Posterior cingulate gyrus (tissue), 11 donors: ENCODE measurements at regions not wholly inside any gene's neighbourhood (a gene's known extent, or its start where the extent isn't known, plus 50 kb on each side); places are given as distances from the start of the nearest gene placed in this dataset.
"Not testable (repeated sequence)": the region's sequence is repeated elsewhere in the genome, so short reads cannot be mapped to it uniquely, and the experiment has no call there.

Source experiments
- DNase-seq, 10 donors: peaks; one replicate each; pipeline versions ENCODE4 v3.0.0 to v3.0.0-alpha.2; 2020 to 2021; ENCODE audit warnings: mixed read lengths in 3 of 10
- intact Hi-C: fragments of 100-400 bp; cut with DNase I; formaldehyde crosslinking; loops from one replicate; pipeline ENCODE4 v1.15.1; 2023

DNA sequence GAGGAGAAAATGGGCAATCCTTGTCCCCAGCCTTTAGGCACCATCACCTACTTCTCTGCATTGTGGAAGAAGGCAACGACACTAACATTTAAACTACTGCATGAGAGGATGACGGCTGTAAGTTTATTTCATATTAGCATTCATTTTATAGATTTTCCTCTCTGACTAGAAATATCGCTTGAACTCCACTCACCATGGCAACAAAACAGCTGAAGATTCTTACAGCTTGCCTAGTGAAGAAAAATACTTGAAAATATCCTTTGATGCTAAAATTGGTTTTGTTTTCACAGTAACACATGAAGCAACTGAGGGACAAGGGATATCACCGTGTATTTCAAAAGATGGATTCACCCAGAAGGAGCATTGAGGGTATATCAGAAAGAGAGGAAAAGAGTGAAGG is 284.3 kb downstream of the LIG4 start:
- intact Hi-C loops: no loop called here
- DNase-seq: no peak

- intact Hi-C loops: no loop called here
- DNase-seq: no peak
Measured at GRCh38 chr13:107928762-107929161, 286.6 kb downstream of the LIG4 start.

GRCh38 chr13:107927557-107927956 is 287.8 kb downstream of the LIG4 start:
- intact Hi-C loops: no loop called here
- DNase-seq: no peak

- intact Hi-C loops: not testable (repeated sequence)
Measured at GRCh38 chr13:107926515-107926914, 288.8 kb downstream of the LIG4 start.

DNA sequence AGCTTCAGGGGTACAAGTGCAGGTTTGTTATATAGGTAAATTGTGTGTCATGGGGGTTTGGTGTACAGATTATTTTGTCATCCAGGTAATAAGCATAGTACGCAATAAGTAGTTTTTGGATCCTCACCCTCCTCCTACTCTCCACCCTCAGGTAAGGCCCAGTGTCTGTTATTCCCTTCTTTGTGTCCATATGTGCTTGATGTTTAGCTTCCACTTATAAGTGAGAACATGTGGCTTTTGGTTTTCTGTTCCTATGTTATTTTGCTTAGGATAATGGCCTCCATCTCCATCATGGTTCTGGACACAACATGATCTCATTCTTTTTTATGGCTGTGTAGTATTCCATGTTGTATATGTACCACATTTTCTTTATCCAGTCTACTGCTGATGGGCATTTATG is 298.4 kb downstream of the LIG4 start:
- intact Hi-C loops: not testable (repeated sequence)

More at GRCh38 chr13:107926515-107926914, 288.8 kb downstream of the LIG4 start:
- not testable (repeated sequence) for DNase-seq

GRCh38 chr13:107912745-107913144 is 302.6 kb downstream of the LIG4 start:
- no peak for DNase-seq
- intact Hi-C loops: no loop called here

More for the DNA sequence above, 298.4 kb downstream of the LIG4 start:
- not testable (repeated sequence) for DNase-seq

DNA sequence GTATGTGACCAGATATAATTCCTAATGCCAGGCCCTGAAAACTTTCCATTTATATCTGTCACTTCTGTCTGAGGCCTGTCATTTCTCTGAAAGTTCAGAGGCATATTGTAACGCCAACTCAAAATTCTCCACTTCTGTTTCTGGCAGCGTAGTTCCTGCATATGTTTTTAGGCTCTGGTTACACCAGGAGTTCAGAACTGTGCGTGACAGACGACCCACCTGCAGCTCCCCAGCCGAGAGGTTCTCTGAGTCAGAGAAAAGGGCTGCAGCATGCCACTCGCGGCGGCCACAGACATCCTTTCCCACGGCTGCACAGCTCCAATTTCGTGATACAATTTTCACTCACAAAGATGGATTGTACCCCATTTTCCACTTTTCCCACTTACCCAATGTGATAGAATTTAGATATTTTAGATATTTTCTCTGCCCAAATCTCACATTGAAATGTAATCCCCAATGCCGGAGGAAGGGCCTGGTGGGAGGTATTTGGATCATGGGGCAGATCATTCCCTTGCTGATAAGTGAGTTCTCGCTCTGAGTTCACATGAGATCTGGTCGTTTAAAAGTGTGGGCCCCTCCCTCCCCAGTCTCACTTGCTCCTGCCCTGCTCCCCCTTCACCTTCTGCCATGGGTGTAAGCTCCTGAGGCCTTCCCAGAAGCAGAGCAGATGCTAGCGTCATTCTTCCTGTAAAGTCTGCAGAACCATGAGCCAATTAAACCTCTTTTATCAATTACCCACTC is 308.1 kb downstream of the LIG4 start:
- DNase-seq: no peak
- intact Hi-C loops: no loop called here

- intact Hi-C loops: no loop called here
- DNase-seq: no peak
Measured at GRCh38 chr13:107906131-107906530, 309.2 kb downstream of the LIG4 start.

DNA sequence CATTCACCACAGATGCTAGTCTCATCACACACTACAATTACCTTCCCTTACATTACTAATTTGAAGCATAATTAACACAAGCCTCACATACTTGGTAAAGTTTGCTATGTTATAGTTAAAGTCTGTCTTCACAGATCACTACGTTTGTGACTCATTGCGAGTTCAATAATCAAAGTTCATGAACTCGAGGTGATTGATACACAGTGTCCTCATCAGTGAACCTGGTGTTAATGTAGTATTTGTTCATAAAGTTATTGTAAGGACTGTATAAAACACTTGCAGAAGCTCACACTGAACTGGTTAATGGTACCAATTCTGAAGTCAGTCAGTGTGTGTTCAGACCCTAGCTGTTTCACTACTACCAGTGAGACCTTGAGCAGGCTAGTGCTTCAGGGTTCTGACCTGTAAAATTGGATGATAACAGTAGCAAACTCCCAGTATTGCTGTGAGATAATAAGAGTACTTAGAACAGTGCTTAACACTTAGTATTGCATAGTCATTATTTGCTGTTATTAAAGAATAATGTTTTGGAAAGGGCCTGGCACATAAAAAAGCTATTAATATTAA is 313.3 kb downstream of the LIG4 start:
- intact Hi-C loops: no loop called here
- DNase-seq: no peak

- DNase-seq: no peak
- intact Hi-C loops: no loop called here
Measured at GRCh38 chr13:107901230-107901629, 314.1 kb downstream of the LIG4 start.

DNA sequence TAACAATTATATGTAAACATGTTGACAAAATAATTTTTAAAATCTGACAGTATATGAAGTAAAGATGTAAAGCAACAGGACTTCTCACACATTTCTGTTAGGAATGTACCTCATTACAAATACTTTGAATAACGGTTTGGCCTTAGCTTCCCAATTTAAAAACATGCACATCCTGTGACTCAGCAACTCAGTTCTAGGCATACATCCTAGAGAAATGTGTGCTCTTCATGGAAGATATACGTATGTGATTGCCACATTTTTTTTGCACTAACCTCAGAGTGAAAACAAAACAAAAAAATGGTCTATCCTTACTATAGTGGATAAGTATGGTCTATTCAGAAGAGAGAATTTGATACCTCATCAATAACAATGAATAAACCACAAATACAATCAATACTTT is 314.6 kb downstream of the LIG4 start:
- intact Hi-C loops: no loop called here
- DNase-seq: no peak

GRCh38 chr13:107886118-107886517 is 329.2 kb downstream of the LIG4 start:
- intact Hi-C loops: no loop called here

DNA sequence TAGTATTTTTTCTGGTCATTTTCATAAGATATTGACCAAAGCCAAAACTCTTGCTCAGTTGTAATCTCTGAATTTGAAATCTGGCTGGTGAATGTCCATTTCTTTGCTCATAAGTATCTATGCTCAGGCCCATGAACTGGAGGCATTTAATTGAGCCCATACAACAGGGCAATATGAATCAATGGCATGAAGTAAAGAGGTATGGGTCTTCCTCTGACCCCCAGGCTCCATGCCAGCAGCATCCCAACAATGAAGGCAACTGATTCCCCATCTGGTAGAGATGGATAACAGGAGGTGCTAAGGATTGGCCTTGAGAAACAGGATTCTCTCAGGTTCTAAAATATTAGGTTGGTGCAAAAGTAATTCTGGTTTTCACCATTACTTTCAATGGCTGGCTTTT is 330.8 kb downstream of the LIG4 start:
- DNase-seq: no peak
- intact Hi-C loops: no loop called here

More at GRCh38 chr13:107886118-107886517, 329.2 kb downstream of the LIG4 start:
- no peak for DNase-seq

- DNase-seq: no peak
- intact Hi-C loops: no loop called here
Measured at GRCh38 chr13:107883561-107884175, 331.7 kb downstream of the LIG4 start.

- intact Hi-C loops: no loop called here
- DNase-seq: no peak
Measured at GRCh38 chr13:107882708-107883560, 332.4 kb downstream of the LIG4 start.

DNA sequence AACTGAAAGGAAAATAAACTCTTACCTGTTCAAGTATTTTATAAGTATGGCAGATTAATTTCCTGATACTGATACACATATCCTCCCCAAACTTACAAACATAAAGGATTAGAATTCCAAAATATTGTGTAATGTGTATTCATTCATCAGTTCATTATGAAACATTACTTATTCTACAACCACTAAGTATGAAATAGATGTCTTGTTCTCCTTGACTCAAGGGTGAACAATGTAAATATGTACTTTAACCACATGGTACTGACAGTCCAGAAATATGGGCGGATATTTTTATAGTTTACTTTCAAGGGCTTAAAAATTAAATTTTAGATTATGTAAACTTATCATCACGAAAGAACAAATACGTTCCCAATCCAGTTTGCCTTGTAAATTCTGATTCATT is 334.0 kb downstream of the LIG4 start:
- intact Hi-C loops: no loop called here
- no peak for DNase-seq

DNA sequence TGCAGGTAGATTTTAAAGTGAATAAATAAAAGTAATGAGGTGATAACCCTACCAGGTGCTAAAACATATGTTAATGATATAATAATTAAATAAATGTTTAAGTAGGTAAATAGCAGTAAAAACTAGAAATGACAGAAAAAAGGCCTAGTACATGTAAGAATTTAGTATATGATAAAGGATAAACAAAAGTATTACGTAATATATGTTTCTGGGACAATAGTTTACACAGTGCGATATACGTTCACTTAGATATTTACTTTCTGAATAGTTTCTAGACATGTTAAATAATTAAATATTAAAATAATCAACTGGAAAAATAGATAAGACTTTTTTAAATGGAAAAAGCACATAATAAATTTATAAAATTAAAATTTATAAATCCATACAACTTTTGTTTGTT is 340.9 kb downstream of the LIG4 start:
- intact Hi-C loops: no loop called here

DNA sequence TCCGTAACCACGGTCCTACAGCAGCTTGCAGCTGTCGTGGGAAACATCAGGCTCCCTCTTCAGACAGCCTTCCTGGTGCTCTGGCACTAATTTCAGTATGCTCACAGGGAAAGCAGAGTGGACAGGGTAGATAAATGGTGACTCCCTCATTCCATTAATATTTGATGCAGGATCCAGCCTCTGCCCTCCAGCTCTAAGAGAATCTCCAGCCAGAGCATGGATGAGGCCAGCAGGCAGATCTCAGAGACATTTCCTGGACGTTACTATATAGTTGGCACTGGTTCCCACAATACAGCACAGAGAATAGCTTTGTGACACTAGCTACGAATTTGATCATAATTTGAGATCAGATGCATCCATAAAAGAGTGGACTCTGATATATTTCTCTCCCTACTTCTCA is 341.4 kb downstream of the LIG4 start:
- no peak for DNase-seq
- intact Hi-C loops: no loop called here

More for the DNA sequence above, 340.9 kb downstream of the LIG4 start:
- no peak for DNase-seq

DNA sequence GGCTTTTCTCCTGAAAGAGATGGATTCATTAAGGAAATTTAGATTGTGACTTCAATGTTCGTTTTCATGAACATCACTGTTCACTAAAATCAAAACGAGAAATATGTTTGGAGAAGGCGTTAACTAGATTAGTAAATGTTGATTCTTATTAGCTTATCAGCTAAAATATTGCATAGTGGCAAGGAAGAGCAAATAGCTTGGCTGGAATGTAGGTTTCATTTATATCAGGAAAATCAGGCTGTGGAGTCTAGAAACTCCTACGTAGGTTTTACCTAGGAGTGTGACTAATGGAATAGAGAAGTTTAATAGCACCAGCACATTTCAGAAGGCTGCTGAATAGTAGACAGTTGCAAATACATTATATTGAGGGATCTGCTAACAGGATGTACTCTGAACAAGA is 344.9 kb downstream of the LIG4 start:
- no peak for DNase-seq
- intact Hi-C loops: no loop called here

DNA sequence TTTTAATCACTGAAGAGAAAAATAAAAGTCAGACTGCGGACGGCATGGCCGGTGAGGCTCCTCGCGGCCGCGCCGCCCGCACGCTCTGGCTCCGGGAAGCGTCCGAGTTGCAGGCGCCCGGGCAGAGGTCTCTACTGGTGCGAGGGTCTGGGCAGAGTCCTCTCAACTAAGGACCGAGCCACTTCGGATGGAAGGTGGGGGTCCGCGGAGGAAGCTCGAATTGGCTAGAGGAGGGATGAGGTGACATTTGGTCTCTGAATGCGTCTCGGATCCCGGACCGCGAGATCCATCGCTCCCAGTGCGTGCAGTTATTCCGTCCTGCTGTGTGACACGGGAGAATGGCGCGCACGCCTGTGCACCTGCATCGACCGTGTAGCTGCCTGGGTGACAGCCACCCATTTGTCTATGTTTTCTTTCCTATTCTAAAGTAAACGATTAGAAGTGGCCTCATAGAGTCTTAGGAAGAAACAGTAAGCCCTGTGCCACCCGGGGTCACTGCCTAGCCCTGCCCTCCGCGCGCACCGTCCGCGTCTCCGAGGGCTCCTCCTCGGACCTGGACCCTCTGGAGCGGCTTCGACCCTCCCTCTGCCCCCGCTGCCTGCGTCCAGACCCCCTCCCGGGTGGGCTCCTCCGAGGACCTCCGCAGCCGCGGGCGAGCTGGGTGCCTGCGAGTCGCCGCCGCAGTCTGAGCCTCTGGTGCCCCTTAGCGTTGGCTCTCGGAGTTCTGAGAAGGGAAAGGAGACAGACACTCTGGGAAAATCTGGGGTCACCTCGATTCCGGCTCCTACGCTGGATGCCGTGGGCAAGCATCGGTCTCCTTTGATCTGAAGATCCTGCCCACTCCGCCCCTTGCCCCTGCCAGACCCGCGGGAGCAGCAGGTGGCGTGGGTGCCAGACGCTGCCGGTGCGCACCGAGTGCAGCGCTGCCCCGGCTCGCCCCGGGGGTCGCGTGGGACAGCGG is 347.4 kb downstream of the LIG4 start:
- intact Hi-C loops: loop anchor here (1.0 to 5.0 kb wide), 2 partner anchors 496 to 657 kb away; no protein-coding TSS in a partner anchor
- peak; percentile 46 to 96 (median 73) for DNase-seq
